IMR-90 (cell line): ENCODE measurements at regions not wholly inside any gene's neighbourhood (a gene's known extent, or its start where the extent isn't known, plus 50 kb on each side); places are given as distances from the start of the nearest gene placed in this dataset.
A peak's percentile ranks its signal among the peaks of the same experiment; 100 is the strongest.

ENCODE experiments used
- ATAC-seq: fragments of 200-7000 bp; cut with Tn5 transposase; 2 replicates; pipeline ENCODE4 v1.9.1; 2020; ENCODE audit warnings: low read depth, mild to moderate bottlenecking, moderate library complexity
- BruUV-seq: library from RNA; stranded (reverse); fragments of 400-500 nt; replicated peaks from 2 replicates; lab custom pipeline; 2021; lab: Mats Ljungman, UMichigan
- CTCF ChIA-PET: fragments of 300-600 bp; formaldehyde crosslinking; extraction: SDS; loops from one replicate; lab custom pipeline; 2021; ENCODE audit warnings: antibody characterized with exemption; lab: Yijun Ruan, JAX
- POLR2A ChIA-PET: fragments of 300-600 bp; sonication (Branson Sonifier 250); formaldehyde crosslinking; loops from one replicate; lab custom pipeline; 2022; ENCODE audit warnings: antibody characterized with exemption; ENCODE audit not compliant: unreplicated experiment; lab: Charles Lee
- DNase-seq: peaks from one replicate; pipeline ENCODE4 v3.0.0; 2013
- H2AFZ ChIP-seq: replicated peaks from 2 replicates; pipeline ENCODE3; 2013; ENCODE audit warnings: low read length, mild to moderate bottlenecking; ENCODE audit not compliant: poor library complexity
- H2AK5ac ChIP-seq: 2 replicates; pipeline ENCODE4 v1.6.1; 2013; ENCODE audit warnings: low read depth, low read length, inconsistent platforms
- H2AK9ac ChIP-seq: replicated peaks from 2 replicates; pipeline ENCODE3; 2013; ENCODE audit warnings: mild to moderate bottlenecking, low read depth, low read length, moderate library complexity; ENCODE audit not compliant: poor library complexity
- H2BK120ac ChIP-seq: 2 replicates; pipeline ENCODE4 v1.6.1; 2013; ENCODE audit warnings: low read depth, low read length, inconsistent platforms
- H2BK15ac ChIP-seq: 3 replicates; pipeline ENCODE4 v1.6.1; 2013; ENCODE audit warnings: low read depth, low read length, inconsistent platforms
- H2BK20ac ChIP-seq: 2 replicates; pipeline ENCODE4 v1.6.1; 2013; ENCODE audit warnings: low read depth, mild to moderate bottlenecking, inconsistent platforms, low read length, moderate library complexity
- H2BK5ac ChIP-seq: 2 replicates; pipeline ENCODE4 v1.6.1; 2013; ENCODE audit warnings: mild to moderate bottlenecking, low read depth, low read length, inconsistent platforms; ENCODE audit not compliant: poor library complexity, severe bottlenecking
- H3K14ac ChIP-seq: replicated peaks from 2 replicates; pipeline ENCODE4 v1.6.1; 2013; ENCODE audit warnings: low read depth, low read length, inconsistent platforms
- H3K18ac ChIP-seq: 2 replicates; pipeline ENCODE4 v1.6.1; 2013; ENCODE audit warnings: low read depth, low read length, control low read depth
- H3K23ac ChIP-seq: 2 replicates; pipeline ENCODE4 v1.6.1; 2013; ENCODE audit warnings: low read depth, low read length, inconsistent platforms
- H3K27ac ChIP-seq: 2 replicates; pipeline ENCODE4 v1.5.1; 2013; ENCODE audit warnings: mild to moderate bottlenecking, control low read depth, low read length; ENCODE audit not compliant: insufficient read depth
- H3K27me3 ChIP-seq: 2 replicates; pipeline ENCODE4 v1.6.1; 2013; ENCODE audit warnings: low read length; ENCODE audit not compliant: control insufficient read depth, insufficient read depth
- H3K36me3 ChIP-seq: 2 replicates; pipeline ENCODE4 v1.6.1; 2013; ENCODE audit warnings: low read length, mixed read lengths; ENCODE audit not compliant: control insufficient read depth, insufficient read depth
- H3K4ac ChIP-seq: 2 replicates; pipeline ENCODE4 v1.6.1; 2013; ENCODE audit warnings: low read depth, low read length, inconsistent platforms
- H3K4me1 ChIP-seq: 2 replicates; pipeline ENCODE4 v1.6.1; 2013; ENCODE audit warnings: low read length, mixed read lengths; ENCODE audit not compliant: control insufficient read depth, insufficient read depth
- H3K4me2 ChIP-seq: 2 replicates; pipeline ENCODE4 v1.6.1; 2013; ENCODE audit warnings: low read depth, mild to moderate bottlenecking, control low read depth, low read length, moderate library complexity
- H3K4me3 ChIP-seq: 2 replicates; pipeline ENCODE4 v1.5.1; 2013; ENCODE audit warnings: low read depth, mild to moderate bottlenecking, control low read depth, low read length, moderate library complexity; ENCODE audit not compliant: insufficient read depth
- H3K56ac ChIP-seq: 2 replicates; pipeline ENCODE4 v1.6.1; 2013; ENCODE audit warnings: low read length, inconsistent platforms; ENCODE audit not compliant: insufficient read depth; ENCODE audit errors: extremely low read depth
- H3K79me1 ChIP-seq, 2 experiments: 2 replicates each; pipeline ENCODE4 v1.6.1; 2013; ENCODE audit warnings: low read length in 2 of 2, inconsistent platforms in 1 of 2, low read depth in 1 of 2
- H3K9ac ChIP-seq: 2 replicates; pipeline ENCODE4 v1.6.1; 2013; ENCODE audit warnings: low read depth, low read length, control low read depth
- H3K9me1 ChIP-seq: 2 replicates; pipeline ENCODE4 v1.6.1; 2013; ENCODE audit warnings: low read length, inconsistent platforms; ENCODE audit not compliant: insufficient read depth
- H3K9me3 ChIP-seq: 2 replicates; pipeline ENCODE4 v1.6.1; 2013; ENCODE audit warnings: low read length; ENCODE audit not compliant: control insufficient read depth, insufficient read depth
- H4K20me1 ChIP-seq: 2 replicates; pipeline ENCODE4 v1.6.1; 2013; ENCODE audit warnings: low read length, inconsistent platforms; ENCODE audit not compliant: insufficient read depth
- H4K5ac ChIP-seq: 2 replicates; pipeline ENCODE4 v1.6.1; 2013; ENCODE audit warnings: mild to moderate bottlenecking, low read depth, low read length, control low read depth
- H4K8ac ChIP-seq, 2 experiments: 2 replicates each; pipeline ENCODE4 v1.6.1; 2013; ENCODE audit warnings: low read depth in 2 of 2, low read length in 2 of 2, control low read depth in 1 of 2, inconsistent platforms in 1 of 2
- H4K91ac ChIP-seq: 2 replicates; pipeline ENCODE4 v1.6.1; 2013; ENCODE audit warnings: low read depth, low read length, inconsistent platforms; ENCODE audit not compliant: insufficient read depth
- BHLHE40 ChIP-seq: fragments of 150-350 bp; IDR thresholded peaks from 2 replicates; pipeline ENCODE4 v1.6.1; 2016; ENCODE audit warnings: mild to moderate bottlenecking, low read depth, low read length
- CHD1 ChIP-seq: IDR thresholded peaks from 2 replicates; pipeline ENCODE4 v1.6.1; 2012; ENCODE audit warnings: low read depth, low read length, improper control_type of control experiment
- MAZ ChIP-seq: IDR thresholded peaks from 2 replicates; pipeline ENCODE4 v1.6.1; 2012; ENCODE audit warnings: low read depth, mild to moderate bottlenecking, low read length, improper control_type of control experiment, moderate library complexity, borderline replicate concordance
- NFE2L2 ChIP-seq: fragments of 150-350 bp; IDR thresholded peaks from 2 replicates; pipeline ENCODE4 v1.6.1; 2016; ENCODE audit warnings: low read depth, mild to moderate bottlenecking, low read length
- POLR2A ChIP-seq: IDR thresholded peaks from 2 replicates; pipeline ENCODE4 v1.6.1; 2012; ENCODE audit warnings: mild to moderate bottlenecking, low read depth, low read length
- RCOR1 ChIP-seq: IDR thresholded peaks from 2 replicates; pipeline ENCODE4 v1.6.1; 2012; ENCODE audit warnings: mild to moderate bottlenecking, low read length, improper control_type of control experiment; ENCODE audit not compliant: insufficient replicate concordance
- RFX5 ChIP-seq: IDR thresholded peaks from 2 replicates; pipeline ENCODE4 v1.8.0; 2012; ENCODE audit warnings: low read depth, mild to moderate bottlenecking, low read length, moderate library complexity
- SMC3 ChIP-seq: fragments of 150-350 bp; IDR thresholded peaks from 2 replicates; pipeline ENCODE4 v1.6.1; 2016; ENCODE audit warnings: low read depth, mild to moderate bottlenecking, antibody characterized with exemption, low read length, moderate library complexity
- WGBS, 2 experiments: methylation state at CpG; one replicate each; pipeline versions ENCODE4 v1.1.5 to v1.1.7; 2013; ENCODE audit warnings: missing lambda C conversion rate in 2 of 2; ENCODE audit not compliant: insufficient read length in 1 of 2; ENCODE audit errors: extremely low coverage in 2 of 2; 5-methylcytosine and 5-hydroxymethylcytosine counted together
- dilution Hi-C: fragments of 300-500 bp; cut with HindIII; formaldehyde crosslinking; loops from one replicate; pipeline ENCODE4 v1.14.3; 2018; ENCODE audit warnings: low sequenced_read_pairs; ENCODE audit not compliant: unreplicated experiment
- in situ Hi-C: fragments of 300-500 bp; cut with MboI; formaldehyde crosslinking; loops from 3 replicates; pipeline ENCODE4 v1.14.3; 2019; ENCODE audit warnings: low sequenced_read_pairs, inconsistent platforms, mixed read lengths
- intact Hi-C: fragments of 100-400 bp; cut with micrococcal nuclease; formaldehyde crosslinking; loops from 2 replicates; pipeline ENCODE4 v1.10.0; 2022

- Histone ChIP-seq H3K9ac (no peak overlapping the region), H2BK15ac (no peak overlapping the region), H4K5ac (peak overlapping the region; percentile 12; the same call in 1 of the 2 replicates), H2BK20ac (no peak overlapping the region), H3K4ac (no peak overlapping the region), H3K56ac (no peak overlapping the region), H2AFZ (no peak overlapping the region), H3K9me3 (no peaks in the 10 kb centered on the region), H3K4me1 (peaks cover 1% of the 10 kb centered on the region; the same call in 1 of the 2 replicates), H2AK5ac (no peak overlapping the region), H3K23ac (no peak overlapping the region), H3K36me3 (no peaks in the 10 kb centered on the region), H2BK5ac (no peak overlapping the region), H3K79me1 (no peaks in the 10 kb centered on the region), H3K4me2 (no peak overlapping the region), H4K8ac (no peak overlapping the region), H4K91ac (no peak overlapping the region), H2AK9ac (no peak overlapping the region), H4K20me1 (no peaks in the 10 kb centered on the region), H3K27me3 (no peaks in the 10 kb centered on the region), H3K4me3 (no peak overlapping the region), H3K18ac (no peak overlapping the region), H3K27ac (no peak overlapping the region), H3K14ac (no peak overlapping the region), H3K9me1 (0 out of 2 replicates have a peak, but pooled peaks cover 3% of the 10 kb centered on the region), H2BK120ac (no peak overlapping the region)
- no CpG with 5 or more reads among the region's 2 CpGs for WGBS, 2 experiments
- TF ChIP-seq BHLHE40 (no peak), MAZ (no peak), NFE2L2 (no peak), POLR2A (no peak), SMC3 (no peak), RCOR1 (no peak), CHD1 (no peak), RFX5 (no peak)
- ChIA-PET CTCF (no interaction called here), POLR2A (no interaction called here)
- DNase-seq (no peak), ATAC-seq (no peak)
- no TSS peak for BruUV-seq
- intact Hi-C loops (no loop called here), dilution Hi-C loops (no loop called here), in situ Hi-C loops (no loop called here)
These were observed 494.4 kb downstream of the TMX3 start for GRCh38 chr18:68220458-68220857.
